ENCODE measurements at regions not wholly inside any gene's neighbourhood (a gene's known extent, or its start where the extent isn't known, plus 50 kb on each side); places are given as distances from the start of the nearest gene placed in this dataset.

DNA sequence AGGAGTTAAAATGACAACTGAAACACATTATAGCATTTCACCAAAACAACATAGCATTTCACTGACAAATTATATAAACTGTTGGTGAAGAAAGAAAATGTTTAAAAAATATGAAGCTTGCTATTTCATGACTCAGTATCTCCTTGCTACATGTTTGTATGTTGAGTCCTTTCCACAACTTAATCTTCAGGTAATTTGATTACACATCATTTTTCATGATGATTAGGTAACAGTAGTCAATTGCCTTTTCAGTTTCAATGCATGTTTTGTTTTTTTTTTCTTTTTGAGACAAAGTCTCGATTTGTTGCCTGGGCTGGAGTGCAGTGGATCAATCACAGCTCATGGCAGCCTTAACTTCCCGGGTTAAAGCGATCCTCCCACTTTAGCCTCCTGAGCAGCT lies 177.8 kb upstream of the PMFBP1 start:
- DNase-seq (ENCODE audit: low read depth, low spot score): no peak

DNA sequence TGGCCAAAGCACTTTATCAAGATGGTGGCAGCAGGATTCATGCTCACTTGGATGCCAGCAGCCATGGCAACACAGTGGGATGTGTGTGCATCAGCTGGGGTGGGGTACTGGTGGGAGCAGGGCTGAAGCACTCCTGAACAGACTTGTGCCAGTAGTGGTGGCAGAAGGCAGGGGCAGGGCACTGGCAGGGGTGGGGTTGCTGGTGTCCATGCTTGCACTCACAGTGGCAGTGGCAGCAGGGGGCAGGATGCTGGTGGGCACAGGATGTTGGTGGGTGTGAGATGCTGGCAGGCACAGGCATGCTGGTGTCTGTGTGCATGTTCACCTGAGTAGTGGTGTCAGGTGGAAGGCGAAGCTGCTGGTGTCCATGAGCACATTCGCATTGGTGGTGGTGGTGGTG lies 161.0 kb upstream of the PMFBP1 start:
- no peak for DNase-seq (ENCODE audit: low read depth, low spot score)

DNA sequence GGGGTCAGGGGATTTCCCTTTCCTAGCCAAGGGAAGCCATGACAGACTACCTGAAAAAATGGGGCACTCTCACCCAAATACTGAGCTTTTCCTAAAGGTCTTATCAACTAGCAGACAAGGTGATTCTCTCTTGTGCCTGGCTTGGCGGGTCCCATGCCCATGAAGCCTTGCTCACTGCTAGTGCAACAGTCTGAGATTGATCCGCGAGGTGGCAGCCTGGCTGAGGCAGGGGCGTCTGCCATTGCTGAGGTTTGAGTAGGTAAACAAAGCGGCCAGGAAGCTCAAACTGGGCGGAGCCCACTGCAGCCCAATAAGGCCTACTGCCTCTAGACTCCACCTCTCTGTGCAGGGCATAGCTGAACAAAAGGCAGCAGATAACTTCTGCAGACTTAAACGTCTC lies 152.6 kb upstream of the PMFBP1 start:
- no peak for DNase-seq (ENCODE audit: low read depth, low spot score)

DNA sequence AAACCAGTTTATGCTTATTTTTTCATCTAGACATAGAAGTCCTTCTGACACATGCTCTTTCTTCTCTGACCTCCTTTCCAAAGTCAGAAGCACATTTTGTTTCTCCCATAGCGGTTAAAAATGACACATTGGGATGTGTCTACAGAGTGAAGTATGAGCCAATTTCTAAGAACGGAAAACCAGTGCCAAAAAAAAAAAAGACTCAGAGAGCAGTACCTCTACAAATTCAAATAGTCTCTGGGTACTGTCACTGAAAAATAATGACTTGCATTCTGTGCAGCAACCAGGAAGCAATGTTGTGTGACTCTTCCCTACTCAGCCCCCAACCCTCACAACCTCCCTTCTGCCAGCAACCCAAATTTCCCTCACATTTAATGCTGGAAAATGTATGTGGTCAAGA lies 145.5 kb upstream of the PMFBP1 start:
- DNase-seq (ENCODE audit: low read depth, low spot score): no peak

DNA sequence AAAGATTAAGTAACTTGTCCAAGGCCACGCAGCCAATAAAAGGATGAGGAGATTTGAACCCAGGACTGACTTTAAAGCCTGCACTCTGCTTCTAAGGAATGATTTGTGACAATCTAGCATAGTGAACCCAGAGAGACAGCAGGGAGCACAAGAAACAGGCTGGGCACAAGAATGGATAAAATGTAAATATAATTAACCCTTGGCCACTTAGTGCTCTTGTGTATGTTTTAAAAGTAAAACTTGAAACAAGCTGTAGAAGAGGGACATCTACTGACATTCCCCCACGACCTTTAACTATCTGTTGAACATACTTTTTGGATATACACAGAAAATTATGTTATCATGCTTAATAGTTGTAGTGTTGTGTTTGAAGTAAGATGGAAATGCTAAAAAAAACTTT lies 141.9 kb upstream of the PMFBP1 start:
- no peak for DNase-seq (ENCODE audit: low read depth, low spot score)

DNA sequence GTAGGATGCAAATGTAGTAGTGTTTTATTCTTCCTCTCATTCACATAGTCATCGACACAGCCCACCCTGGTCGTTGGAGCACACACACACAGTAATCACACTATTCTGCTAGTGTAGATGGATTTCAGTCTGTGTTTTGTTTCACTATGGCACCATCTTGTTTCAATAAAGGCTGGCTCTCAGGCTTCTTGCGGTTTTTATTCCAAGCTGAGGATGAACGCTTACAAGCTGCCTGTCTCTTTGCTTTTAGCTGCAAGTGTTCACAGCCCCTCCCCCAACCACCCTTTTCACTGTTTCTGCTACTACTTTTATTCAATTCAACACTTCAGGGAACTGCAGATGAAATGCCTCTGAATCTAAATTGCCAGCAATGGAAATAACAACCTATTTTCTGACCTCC lies 140.9 kb upstream of the PMFBP1 start:
- DNase-seq (ENCODE audit: low read depth, low spot score): no peak

DNA sequence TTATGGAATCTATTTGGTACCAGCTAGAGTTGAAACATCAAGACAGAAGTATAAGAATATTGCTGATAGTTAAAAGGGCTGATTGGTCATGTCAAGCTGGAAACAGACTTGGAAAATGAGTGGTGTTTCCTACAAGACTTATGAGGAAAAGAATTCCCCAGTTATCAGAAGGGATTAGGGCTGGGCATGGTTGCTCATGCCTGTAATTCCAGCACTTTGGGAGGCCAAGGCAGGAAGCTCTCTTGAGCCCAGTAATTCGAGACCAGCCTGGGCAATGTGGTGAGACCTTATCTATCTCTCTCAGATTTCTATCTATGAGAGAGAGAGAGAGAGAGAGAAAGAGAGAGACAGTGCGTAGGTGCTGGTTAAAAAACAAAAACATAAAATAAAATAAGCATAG lies 139.5 kb upstream of the PMFBP1 start:
- no peak for DNase-seq (ENCODE audit: low read depth, low spot score)

DNA sequence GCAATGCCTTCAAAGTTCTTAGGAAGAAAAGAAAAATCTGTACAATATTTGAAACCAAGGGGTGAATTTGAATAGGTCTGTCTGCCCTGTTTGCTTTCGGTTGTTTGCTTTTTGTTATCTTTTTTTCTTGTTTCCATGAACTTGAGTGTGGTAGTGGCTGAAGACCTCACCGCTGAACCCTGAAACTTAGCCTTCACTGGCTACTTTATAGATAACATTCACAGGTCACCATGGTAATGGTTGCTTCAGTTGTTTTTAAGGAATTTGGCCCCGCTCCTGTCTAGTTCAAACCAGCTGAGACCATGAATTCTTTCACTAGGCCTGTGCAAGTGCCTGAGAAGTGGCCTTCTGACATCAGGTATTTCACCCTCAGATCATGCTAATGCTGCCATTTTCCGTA lies 137.0 kb upstream of the PMFBP1 start:
- DNase-seq (ENCODE audit: low read depth, low spot score): no peak

DNA sequence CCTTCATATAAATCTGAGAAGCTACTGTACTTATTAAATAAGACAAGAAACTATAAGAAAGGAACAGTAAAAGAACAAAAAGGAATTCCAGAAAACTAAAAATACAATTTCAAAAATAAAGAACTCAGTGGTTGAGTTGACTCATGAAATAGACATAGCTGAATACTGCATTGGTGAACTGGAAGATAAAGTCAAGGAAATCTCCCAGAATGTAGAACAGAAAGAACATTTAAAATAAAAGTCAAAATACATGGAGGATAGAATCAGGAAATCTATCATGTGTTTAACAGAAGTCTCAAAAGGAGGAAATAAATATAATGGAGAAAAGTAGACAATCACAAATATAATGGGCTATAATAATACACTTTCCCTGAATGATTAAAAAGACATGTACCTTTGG lies 136.4 kb upstream of the PMFBP1 start:
- DNase-seq (ENCODE audit: low read depth, low spot score): no peak

DNA sequence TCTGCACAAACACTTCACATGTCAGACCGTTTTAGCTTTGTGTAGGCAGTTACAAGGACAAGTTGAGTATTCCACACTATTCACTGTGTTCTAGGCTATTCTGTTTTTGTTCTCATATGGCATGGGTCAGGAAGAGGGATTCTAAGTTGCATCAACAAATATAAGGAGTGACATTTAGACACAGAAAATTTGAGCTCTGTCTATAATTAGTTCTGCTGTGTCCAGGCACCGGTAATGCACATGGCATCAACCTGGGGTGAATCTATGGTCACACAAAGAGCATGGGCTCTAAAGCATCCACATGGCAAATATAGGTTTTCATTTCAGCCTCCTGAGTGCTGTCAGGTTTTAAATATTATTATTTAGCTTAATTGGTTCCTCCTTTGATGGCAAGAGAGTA lies 130.4 kb upstream of the PMFBP1 start:
- DNase-seq (ENCODE audit: low read depth, low spot score): no peak

DNA sequence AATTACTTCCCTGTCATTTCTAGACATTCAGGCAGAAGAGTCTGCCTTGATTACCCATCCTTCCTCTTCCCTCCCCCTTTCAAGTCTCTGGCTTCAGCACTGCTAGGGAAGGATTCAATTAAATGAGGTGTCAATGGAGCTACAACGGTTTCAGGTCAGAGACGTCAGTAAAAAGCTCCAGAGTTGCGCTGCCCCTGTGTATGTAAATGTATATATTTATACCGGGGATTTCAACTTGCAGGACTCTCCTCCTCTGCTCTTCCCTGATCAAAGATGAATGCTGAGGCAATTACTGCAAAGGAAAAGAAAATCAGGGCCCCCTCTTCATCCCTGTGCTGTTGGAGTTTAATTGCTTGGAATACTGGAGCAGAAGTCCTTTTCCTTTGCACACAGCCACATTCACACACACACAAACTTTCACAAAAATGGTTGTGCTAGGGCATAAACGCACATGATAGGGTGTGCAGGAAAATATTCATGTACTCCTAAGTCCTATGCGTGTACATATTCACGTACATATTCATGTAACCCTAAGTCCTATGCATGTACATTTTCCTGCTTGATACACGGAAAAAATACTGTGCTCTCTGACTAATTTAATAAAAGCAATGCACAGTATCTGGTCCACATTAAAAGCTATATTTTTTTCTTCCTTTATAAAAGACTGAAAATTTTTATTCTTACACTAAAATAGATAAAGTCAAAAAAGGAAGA lies 129.7 kb upstream of the PMFBP1 start:
- DNase-seq (ENCODE audit: low read depth, low spot score): no peak

DNA sequence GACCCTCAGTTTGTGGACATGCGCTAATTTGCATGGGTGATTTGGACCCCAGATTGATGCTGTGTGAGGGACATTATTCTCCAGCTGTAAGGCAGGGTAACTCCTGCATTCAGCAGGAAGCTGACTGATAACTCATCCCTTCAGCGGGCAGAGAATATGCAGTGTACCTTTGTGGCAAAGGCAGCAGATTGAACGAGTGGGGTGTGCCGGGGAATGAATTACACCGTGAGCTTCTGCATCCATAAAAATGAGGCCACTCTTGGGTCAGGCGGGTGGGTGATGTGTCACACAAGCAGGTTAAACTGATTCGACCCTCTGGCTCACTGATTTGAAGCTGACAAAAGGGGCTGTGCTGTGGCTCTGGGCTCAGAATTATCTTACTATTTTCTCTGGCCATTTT lies 128.9 kb upstream of the PMFBP1 start:
- DNase-seq (ENCODE audit: low read depth, low spot score): no peak

DNA sequence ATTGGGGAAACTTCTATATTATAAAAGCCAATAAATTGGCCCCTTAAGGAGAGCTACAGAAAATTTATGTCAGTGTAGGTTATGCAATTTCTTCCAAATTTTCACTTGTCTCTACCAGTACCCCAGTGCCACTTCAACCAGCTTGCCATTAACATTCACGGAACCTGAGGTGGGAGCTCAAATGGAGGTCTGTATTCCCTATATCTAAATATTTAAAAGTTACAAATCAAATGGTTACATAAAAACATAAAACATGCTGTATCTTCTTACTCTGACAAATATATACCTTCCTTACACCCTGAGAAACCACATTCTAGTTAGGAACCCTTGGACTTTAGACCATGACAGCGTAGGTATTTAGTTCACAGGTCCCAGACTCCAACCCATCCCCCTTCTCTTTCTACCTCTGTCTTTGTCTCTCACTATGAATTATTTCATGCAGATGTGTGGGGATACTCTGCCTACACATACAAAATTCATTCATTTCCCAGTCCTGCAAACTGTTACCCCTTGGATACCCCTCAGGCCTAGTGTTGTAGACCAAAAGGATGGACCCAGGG lies 127.8 kb upstream of the PMFBP1 start:
- no peak for DNase-seq (ENCODE audit: low read depth, low spot score)

DNA sequence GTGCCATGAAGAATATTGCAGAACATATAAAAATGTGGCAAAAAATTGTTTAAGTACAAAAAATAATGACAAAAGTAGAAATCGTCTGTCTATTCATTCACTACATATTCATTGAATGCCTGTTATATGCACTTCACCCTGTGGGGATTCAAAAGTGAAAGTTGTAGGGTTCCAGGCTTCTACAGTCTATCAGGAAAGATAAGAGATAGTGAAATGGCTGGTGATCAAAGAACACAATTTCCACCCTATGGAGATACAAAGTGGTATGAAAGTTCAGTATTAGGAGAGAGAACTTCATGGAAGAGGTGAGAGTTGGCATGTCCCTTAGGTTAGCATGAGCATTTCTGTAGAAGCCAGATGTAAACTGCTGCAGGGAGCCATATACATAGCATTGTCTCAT lies 127.0 kb upstream of the PMFBP1 start:
- no peak for DNase-seq (ENCODE audit: low read depth, low spot score)

DNA sequence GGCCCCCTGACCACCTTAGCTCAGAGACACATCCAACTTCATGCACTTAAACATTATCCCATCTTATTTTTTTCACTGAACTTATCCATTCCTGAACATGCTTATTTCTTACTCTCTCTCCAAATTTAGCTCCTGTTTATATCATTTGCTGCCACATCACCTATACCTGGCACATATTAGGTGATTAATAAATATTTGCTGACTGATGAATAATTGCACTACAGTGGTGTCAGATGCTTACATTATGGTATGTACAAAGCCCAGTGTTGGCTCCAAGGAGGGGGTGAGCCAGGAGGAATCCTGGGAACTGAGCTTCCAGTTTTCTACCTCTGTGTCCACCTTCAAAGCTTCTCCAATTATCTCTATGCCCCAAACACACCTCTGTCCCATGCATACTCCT lies 124.0 kb upstream of the PMFBP1 start:
- no peak for DNase-seq (ENCODE audit: low read depth, low spot score)

DNA sequence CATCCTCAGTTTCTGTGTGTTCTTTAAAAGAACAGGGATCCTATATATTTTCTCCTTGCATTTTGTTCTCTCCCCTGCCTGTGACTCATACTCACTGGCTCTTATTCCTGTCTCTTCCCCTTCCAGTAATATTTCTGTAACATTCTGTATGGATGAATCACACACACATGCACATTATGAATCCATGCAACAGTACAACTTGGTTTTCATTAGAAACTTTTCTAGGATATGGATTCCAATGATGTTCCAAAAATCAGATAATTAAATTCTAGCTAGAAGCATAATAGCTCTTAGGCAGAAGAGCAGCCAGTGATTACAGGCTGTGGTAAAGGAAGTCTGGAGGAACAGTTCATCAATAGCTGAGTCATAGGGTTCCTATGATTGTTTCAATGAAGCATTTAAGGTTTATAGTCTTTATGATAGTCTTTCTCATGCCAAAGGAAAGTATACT lies 119.6 kb upstream of the PMFBP1 start:
- DNase-seq (ENCODE audit: low read depth, low spot score): no peak

DNA sequence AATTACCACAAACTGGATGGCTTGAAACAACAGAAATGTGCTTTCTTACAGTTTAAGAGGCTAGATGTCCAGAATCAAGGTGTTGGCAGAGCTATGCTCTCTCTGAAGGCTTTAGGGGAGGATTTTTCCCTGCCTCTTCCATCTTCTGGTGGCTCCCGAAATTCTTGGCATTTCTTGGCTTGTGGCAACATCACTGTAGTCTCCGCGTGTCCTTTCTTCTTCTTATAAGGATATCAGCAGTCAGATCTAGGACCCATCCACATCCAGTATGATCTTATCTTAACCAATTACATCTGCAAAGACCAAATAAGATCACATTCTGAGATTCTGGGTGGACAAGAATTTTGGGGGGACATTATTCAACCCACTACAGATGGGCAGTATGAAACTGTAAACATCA lies 119.2 kb upstream of the PMFBP1 start:
- no peak for DNase-seq (ENCODE audit: low read depth, low spot score)

DNA sequence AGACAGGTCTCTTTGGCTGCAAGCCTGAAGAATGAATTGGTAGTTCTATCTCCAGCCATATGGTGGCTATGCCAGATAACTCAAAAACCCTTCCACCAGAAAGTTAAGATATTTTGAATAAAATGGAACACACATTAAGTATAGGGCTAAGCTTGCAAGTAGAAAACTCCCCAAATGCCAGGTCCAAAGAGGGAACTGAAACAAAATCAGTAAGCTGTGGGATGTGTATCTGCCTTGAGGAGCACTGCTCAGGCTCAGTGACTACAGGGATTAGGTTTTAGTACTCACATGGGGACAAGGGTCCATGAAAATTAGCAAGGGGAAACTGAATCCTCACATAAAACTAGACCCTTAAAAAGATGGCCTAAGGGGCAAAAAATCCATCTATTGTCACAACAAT lies 115.7 kb upstream of the PMFBP1 start:
- no peak for DNase-seq (ENCODE audit: low read depth, low spot score)

DNA sequence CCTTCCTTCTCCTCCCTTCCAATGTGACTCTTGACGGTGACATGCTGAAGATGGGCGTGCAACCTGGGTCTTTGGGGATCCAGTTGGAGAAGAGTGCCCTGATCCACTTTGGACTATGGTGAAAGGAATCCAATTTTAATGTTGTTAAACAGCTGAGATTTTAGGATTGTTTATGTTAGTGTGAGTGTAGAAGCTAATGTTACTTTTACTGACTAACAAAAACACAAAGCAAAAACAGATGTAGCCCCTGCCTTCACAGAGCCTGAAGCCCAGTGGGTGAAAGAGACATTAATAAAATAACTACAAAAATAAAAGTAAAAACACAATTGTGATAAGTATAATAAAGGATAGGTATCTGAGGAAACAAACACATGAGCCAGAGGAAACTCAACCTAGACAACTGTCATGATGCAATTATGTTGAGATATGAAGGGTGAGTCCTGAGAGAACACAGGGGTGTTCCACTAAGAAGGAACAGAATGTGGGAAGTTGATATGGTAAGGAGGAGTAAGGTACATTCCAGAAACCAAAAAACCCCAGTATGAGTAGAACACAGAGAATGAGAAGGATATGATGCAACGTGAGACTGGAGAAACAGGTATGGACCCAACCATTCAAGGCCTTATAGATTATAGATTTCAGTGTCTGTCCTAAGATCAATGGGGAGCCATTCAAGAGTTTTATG lies 115.1 kb upstream of the PMFBP1 start:
- DNase-seq (ENCODE audit: low read depth, low spot score): no peak

DNA sequence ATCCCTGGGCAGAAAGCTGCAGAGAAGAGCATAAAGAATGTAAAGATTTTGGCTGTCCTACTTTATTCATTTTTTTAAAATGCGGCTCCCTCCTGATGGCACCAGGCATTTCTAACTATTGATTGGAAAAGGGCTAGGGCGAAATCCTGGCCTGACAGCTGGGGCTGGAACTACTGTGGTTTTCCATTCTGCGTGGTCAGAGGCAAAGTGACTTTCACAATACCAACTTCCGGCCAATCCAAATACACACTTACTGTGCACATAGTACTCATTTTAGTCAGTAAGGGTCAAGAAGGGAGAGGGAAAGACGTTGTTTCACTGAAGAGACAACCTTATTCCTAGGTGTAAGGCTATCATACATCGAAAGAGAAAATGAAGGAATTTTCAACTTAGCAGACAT lies 113.8 kb upstream of the PMFBP1 start:
- no peak for DNase-seq (ENCODE audit: low read depth, low spot score)

DNA sequence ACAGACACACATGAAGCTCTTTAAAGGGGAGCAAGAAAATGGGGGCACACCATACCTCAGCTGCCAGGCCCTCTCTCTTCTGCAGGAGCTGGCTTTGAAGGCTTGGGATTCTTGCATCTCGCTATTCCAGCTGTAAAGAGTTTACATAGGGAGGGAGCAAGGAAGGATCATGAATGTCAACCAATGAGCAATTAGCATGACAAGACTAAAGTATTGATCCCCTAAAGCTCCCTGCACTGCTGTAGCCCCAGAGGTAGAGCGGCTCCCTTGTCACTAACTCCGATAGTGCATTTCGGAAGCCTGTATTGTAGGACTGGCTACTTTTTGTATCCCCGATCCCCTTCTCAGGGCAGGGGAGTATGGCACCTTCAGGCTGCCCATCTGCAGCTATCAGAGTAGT lies 113.4 kb upstream of the PMFBP1 start:
- DNase-seq (ENCODE audit: low read depth, low spot score): no peak

DNA sequence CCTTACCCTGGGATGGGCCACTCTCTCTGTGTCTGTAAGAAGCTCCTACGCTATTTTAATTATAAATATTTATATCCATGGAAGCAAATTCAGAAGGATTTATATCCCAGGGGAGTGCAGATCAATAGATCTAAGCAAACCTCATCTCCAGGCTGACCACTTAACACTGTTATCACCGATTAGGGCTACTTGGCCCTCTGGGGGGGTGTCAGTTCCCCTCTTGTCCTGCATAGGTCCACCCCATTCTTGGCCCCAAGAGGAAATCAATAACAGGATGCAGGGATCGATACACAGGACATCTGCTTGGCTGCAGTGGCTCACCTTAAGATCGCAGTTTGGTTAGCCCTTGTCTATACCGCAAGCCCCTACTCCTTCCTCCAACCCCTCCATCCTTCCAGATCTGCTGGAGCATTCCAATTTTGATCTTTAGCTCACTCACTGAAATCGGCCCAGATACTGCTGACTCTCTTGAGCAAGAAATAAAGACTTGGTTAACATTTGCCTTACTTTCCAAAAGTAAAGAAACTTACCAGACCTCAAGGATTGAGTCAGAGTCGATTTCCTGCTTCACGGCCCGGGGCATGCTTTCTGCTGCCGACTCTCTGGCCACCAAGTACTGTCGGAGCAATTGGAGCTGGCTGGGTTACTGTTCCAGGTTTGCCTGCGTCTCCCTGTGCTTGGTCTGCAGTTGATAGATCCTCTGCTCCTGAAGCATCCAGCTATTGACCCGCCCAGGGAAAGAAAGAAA lies 112.3 kb upstream of the PMFBP1 start:
- DNase-seq (ENCODE audit: low read depth, low spot score): no peak

DNA sequence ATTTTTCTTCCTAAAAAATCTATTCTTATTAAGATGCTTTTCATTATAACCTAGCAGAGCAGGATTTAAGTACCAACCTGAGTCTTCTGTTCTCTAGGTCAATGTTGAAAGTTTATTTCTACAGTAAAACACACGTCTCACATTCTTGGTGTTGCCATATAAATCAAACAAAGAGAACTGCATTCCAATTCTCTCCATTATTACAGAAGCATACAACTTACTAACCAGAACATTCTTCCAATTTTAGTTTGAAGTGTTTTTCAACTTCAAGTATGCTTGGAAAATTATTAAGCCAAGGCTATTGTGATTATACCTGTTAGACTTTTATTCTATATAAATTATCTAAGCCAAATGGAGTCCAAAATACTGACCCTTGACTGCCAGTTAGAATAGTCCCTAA lies 110.4 kb upstream of the PMFBP1 start:
- DNase-seq (ENCODE audit: low read depth, low spot score): no peak
